GM23338 (cell line): ENCODE measurements at regions not wholly inside any gene's neighbourhood (a gene's known extent, or its start where the extent isn't known, plus 50 kb on each side); places are given as distances from the start of the nearest gene placed in this dataset.

Source experiments
- ATAC-seq: fragments of 200-7000 bp; cut with Tn5 transposase; 3 replicates; pipeline ENCODE4 v1.9.1; 2020
- DNase-seq: peaks from one replicate; pipeline ENCODE4 v3.0.0-alpha.2; 2015; ENCODE audit warnings: low spot score
- H2AFZ ChIP-seq: fragments of 200-600 bp; sonication (generic); 2 replicates; pipeline ENCODE4 v1.8.0; 2016; ENCODE audit warnings: antibody characterized with exemption, mild to moderate bottlenecking, moderate library complexity
- H3F3A ChIP-seq: fragments of 200-600 bp; sonication (generic); replicated peaks from 2 replicates; pipeline ENCODE4 v1.8.0; 2017; ENCODE audit warnings: antibody characterized with exemption, mixed run types, low read depth
- H3K27ac ChIP-seq: fragments of 200-600 bp; sonication (generic); 2 replicates; pipeline ENCODE4 v1.6.1; 2016; ENCODE audit warnings: low read depth
- H3K27me3 ChIP-seq: fragments of 200-600 bp; sonication (generic); 2 replicates; pipeline ENCODE4 v1.8.0; 2016; ENCODE audit warnings: mild to moderate bottlenecking, mixed run types, moderate library complexity; ENCODE audit not compliant: insufficient read depth
- H3K36me3 ChIP-seq: fragments of 200-600 bp; sonication (generic); 2 replicates; pipeline ENCODE4 v1.8.0; 2016; ENCODE audit warnings: mild to moderate bottlenecking; ENCODE audit not compliant: insufficient read depth
- H3K4me1 ChIP-seq: fragments of 200-600 bp; sonication (generic); 2 replicates; pipeline ENCODE4 v1.8.0; 2016; ENCODE audit warnings: mild to moderate bottlenecking, moderate library complexity; ENCODE audit not compliant: insufficient read depth
- H3K4me2 ChIP-seq: fragments of 200-600 bp; sonication (generic); 2 replicates; pipeline ENCODE4 v1.7.1; 2017; ENCODE audit warnings: mixed run types
- H3K4me3 ChIP-seq: fragments of 200-600 bp; sonication (generic); 2 replicates; pipeline ENCODE4 v1.6.1; 2016; ENCODE audit warnings: mixed run types
- H3K79me2 ChIP-seq: fragments of 200-600 bp; sonication (generic); replicated peaks from 2 replicates; pipeline ENCODE4 v1.8.0; 2017; ENCODE audit warnings: mild to moderate bottlenecking; ENCODE audit not compliant: insufficient read depth
- H3K9me2 ChIP-seq: fragments of 200-600 bp; sonication (generic); 2 replicates; pipeline ENCODE4 v1.8.0; 2017; ENCODE audit not compliant: insufficient read depth
- H4K20me1 ChIP-seq: fragments of 200-600 bp; sonication (generic); replicated peaks from 2 replicates; pipeline ENCODE4 v1.8.0; 2017; ENCODE audit warnings: mild to moderate bottlenecking; ENCODE audit not compliant: insufficient read depth
- H3K27ac Mint-ChIP-seq: 2 replicates; pipeline ENCODE4 v1.8.0; 2020; ENCODE audit warnings: inconsistent platforms, mild to moderate bottlenecking, moderate library complexity, mixed read lengths
- H3K27me3 Mint-ChIP-seq: 3 replicates; pipeline ENCODE4 v1.8.0; 2022; ENCODE audit warnings: low read depth, mild to moderate bottlenecking, moderate library complexity, mixed read lengths, inconsistent platforms; ENCODE audit not compliant: insufficient read depth, poor library complexity
- H3K36me3 Mint-ChIP-seq: 3 replicates; pipeline ENCODE4 v1.8.0; 2021; ENCODE audit warnings: low read depth, mild to moderate bottlenecking, inconsistent platforms, moderate library complexity, mixed read lengths
- H3K4me1 Mint-ChIP-seq: 3 replicates; pipeline ENCODE4 v1.8.0; 2020; ENCODE audit warnings: mild to moderate bottlenecking, inconsistent platforms, mixed read lengths
- H3K4me3 Mint-ChIP-seq: 3 replicates; pipeline ENCODE4 v1.8.0; 2021; ENCODE audit warnings: moderate library complexity, mild to moderate bottlenecking, inconsistent platforms, mixed read lengths
- H3K9me3 Mint-ChIP-seq: 3 replicates; pipeline ENCODE4 v1.8.0; 2020; ENCODE audit warnings: moderate library complexity, mild to moderate bottlenecking, inconsistent platforms, mixed read lengths
- CREB1 ChIP-seq: fragments of 250-450 bp; sonication (Bioruptor Pico); IDR thresholded peaks from 2 replicates; pipeline ENCODE4 v1.5.0; 2020; ENCODE audit warnings: low read depth, mild to moderate bottlenecking, moderate library complexity
- EZH2 ChIP-seq: fragments of 200-600 bp; sonication (generic); IDR thresholded peaks from one replicate; pipeline ENCODE4 v1.8.0; 2017; ENCODE audit warnings: antibody characterized with exemption, mild to moderate bottlenecking, low read depth; ENCODE audit not compliant: unreplicated experiment
- EZH2phosphoT487 ChIP-seq: fragments of 200-600 bp; sonication (generic); IDR thresholded peaks from one replicate; pipeline ENCODE4 v1.8.1; 2018; ENCODE audit warnings: antibody characterized with exemption; ENCODE audit not compliant: unreplicated experiment
- NANOG ChIP-seq: IDR thresholded peaks from 2 replicates; pipeline ENCODE4 v1.6.1; 2016; ENCODE audit warnings: antibody characterized with exemption, borderline replicate concordance
- REST ChIP-seq: IDR thresholded peaks from one replicate; pipeline ENCODE4 v1.6.1; 2018; ENCODE audit warnings: antibody characterized with exemption; ENCODE audit not compliant: unreplicated experiment
- STAT1 ChIP-seq: IDR thresholded peaks from one replicate; pipeline ENCODE4 v1.6.1; 2016; ENCODE audit warnings: antibody characterized with exemption; ENCODE audit not compliant: unreplicated experiment
- ZNF114 ChIP-seq: fragments of 250-450 bp; sonication (Bioruptor Pico); IDR thresholded peaks from 2 replicates; pipeline ENCODE4 v1.5.0; 2020; ENCODE audit warnings: mild to moderate bottlenecking, moderate library complexity
- TF ChIP-seq, protein P1 (sequence below): fragments of 250-450 bp; sonication (Bioruptor Pico); IDR thresholded peaks from 2 replicates; pipeline ENCODE4 v1.5.0; 2020; ENCODE audit warnings: mild to moderate bottlenecking, moderate library complexity

DNA sequence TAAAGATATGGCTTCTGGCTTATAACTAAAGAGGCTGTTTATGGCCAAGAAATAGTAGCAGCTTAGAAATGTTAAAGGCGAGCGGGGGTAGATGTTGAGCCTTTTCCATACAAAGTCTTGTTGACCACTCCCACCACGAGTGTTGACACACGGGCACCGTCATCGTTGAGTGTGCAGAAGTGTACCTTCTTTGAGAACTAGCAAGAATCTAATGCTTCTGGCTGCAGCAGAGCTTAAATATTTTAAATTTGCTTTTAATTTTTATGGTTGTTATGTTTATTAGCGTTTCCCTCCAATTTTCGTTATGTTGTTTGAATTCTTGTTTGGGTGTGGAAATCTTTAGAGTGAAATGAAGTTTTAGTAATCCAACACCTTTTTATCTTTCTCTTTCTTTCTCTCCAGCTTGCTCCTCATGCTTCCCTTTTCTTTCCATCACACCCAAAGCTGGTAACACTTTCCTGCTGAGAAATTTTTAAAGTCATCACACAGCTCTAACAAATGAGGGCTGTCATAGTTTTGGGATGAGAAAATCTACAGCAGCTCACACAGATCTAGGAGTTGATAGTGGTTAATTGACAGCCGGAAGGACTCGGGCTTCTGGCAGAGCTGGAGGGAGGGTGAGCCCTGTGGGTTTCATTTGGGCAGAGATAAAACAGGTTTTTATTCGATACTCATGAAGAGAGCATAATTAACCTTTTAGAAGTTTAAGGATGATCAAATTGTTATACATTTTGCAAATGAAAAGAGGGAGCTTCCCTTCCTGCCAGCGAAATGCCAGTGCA lies 120.1 kb upstream of the ZNF608 start:
- no peak overlapping the region for H3K27ac Mint-ChIP-seq
- Histone ChIP-seq H3K27ac (no peak overlapping the region), H3K79me2 (no peaks in the 10 kb centered on the region), H3K4me3 (no peak overlapping the region), H3K27me3 (no peaks in the 10 kb centered on the region), H4K20me1 (no peaks in the 10 kb centered on the region), H3K36me3 (no peaks in the 10 kb centered on the region), H3K9me2 (0 out of 2 replicates have a peak, but pooled peaks cover 3% of the 10 kb centered on the region), H3K4me1 (peaks cover 15% of the 10 kb centered on the region), H3F3A (no peaks in the 10 kb centered on the region), H3K4me2 (peak overlapping the region; percentile 19; the same call in 1 of the 2 replicates), H2AFZ (no peak overlapping the region)
- H3K4me3 Mint-ChIP-seq: no peak overlapping the region
- DNase-seq (no peak), ATAC-seq (no peak)
- no peak for TF ChIP-seq EZH2phosphoT487
- TF ChIP-seq ZNF114 (CRISPR knock-in tag): no peak
- TF ChIP-seq REST: no peak
- TF ChIP-seq EZH2: no peak
- TF ChIP-seq STAT1: no peak
- TF ChIP-seq, protein P1, sequence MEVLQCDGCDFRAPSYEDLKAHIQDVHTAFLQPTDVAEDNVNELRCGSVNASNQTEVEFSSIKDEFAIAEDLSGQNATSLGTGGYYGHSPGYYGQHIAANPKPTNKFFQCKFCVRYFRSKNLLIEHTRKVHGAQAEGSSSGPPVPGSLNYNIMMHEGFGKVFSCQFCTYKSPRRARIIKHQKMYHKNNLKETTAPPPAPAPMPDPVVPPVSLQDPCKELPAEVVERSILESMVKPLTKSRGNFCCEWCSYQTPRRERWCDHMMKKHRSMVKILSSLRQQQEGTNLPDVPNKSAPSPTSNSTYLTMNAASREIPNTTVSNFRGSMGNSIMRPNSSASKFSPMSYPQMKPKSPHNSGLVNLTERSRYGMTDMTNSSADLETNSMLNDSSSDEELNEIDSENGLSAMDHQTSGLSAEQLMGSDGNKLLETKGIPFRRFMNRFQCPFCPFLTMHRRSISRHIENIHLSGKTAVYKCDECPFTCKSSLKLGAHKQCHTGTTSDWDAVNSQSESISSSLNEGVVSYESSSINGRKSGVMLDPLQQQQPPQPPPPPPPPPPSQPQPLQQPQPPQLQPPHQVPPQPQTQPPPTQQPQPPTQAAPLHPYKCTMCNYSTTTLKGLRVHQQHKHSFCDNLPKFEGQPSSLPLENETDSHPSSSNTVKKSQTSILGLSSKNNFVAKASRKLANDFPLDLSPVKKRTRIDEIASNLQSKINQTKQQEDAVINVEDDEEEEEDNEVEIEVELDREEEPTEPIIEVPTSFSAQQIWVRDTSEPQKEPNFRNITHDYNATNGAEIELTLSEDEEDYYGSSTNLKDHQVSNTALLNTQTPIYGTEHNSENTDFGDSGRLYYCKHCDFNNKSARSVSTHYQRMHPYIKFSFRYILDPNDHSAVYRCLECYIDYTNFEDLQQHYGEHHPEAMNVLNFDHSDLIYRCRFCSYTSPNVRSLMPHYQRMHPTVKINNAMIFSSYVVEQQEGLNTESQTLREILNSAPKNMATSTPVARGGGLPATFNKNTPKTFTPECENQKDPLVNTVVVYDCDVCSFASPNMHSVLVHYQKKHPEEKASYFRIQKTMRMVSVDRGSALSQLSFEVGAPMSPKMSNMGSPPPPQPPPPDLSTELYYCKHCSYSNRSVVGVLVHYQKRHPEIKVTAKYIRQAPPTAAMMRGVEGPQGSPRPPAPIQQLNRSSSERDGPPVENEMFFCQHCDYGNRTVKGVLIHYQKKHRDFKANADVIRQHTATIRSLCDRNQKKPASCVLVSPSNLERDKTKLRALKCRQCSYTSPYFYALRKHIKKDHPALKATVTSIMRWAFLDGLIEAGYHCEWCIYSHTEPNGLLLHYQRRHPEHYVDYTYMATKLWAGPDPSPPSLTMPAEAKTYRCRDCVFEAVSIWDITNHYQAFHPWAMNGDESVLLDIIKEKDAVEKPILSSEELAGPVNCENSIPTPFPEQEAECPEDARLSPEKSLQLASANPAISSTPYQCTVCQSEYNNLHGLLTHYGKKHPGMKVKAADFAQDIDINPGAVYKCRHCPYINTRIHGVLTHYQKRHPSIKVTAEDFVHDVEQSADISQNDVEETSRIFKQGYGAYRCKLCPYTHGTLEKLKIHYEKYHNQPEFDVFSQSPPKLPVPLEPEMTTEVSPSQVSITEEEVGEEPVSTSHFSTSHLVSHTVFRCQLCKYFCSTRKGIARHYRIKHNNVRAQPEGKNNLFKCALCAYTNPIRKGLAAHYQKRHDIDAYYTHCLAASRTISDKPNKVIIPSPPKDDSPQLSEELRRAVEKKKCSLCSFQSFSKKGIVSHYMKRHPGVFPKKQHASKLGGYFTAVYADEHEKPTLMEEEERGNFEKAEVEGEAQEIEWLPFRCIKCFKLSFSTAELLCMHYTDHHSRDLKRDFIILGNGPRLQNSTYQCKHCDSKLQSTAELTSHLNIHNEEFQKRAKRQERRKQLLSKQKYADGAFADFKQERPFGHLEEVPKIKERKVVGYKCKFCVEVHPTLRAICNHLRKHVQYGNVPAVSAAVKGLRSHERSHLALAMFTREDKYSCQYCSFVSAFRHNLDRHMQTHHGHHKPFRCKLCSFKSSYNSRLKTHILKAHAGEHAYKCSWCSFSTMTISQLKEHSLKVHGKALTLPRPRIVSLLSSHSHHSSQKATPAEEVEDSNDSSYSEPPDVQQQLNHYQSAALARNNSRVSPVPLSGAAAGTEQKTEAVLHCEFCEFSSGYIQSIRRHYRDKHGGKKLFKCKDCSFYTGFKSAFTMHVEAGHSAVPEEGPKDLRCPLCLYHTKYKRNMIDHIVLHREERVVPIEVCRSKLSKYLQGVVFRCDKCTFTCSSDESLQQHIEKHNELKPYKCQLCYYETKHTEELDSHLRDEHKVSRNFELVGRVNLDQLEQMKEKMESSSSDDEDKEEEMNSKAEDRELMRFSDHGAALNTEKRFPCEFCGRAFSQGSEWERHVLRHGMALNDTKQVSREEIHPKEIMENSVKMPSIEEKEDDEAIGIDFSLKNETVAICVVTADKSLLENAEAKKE (CRISPR knock-in tag): no peak
- TF ChIP-seq NANOG: no peak
- no peak for TF ChIP-seq CREB1
- no peaks in the 10 kb centered on the region; the same call in 2 of the 3 replicates for H3K36me3 Mint-ChIP-seq
- peaks cover 7% of the 10 kb centered on the region; the same call in 2 of the 3 replicates for H3K9me3 Mint-ChIP-seq
- peaks cover 21% of the 10 kb centered on the region for H3K4me1 Mint-ChIP-seq
- H3K27me3 Mint-ChIP-seq: no peaks in the 10 kb centered on the region
